ENCODE measurements at regions not wholly inside any gene's neighbourhood (a gene's known extent, or its start where the extent isn't known, plus 50 kb on each side); places are given as distances from the start of the nearest gene placed in this dataset.
"Not testable (repeated sequence)": the region's sequence is repeated elsewhere in the genome, so short reads cannot be mapped to it uniquely, and the experiment has no call there.

DNA sequence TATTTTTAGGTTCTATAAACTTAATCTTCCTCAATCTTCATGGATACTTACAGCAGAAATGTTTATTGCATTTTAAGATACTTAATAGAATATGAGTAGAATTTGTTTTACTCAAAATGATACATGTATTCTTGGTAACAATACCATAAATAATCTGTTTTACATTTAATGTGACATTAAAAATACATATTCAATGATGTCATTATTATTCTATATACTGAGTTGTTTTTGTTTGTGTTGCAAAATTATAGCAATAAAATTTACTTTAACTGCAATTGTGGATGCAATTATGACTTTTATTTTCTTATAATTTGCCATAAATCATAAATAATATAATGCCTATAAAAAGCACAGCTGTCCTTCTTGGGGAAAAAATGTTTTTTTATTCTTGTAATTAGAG, 275.9 kb upstream of the CCNG1 start:
- CTCF ChIA-PET: no interaction called here
- Mint-ChIP-seq H3K4me1 (no peaks in the 10 kb centered on the region), H3K27me3 (no peaks in the 10 kb centered on the region), H3K27ac (no peak overlapping the region), H3K9me3 (peaks cover 3 to 13% (median 12%) of the 10 kb centered on the region in 5 donors), H3K36me3 (no peaks in the 10 kb centered on the region), H3K4me3 (no peak overlapping the region)
- Histone ChIP-seq H3K36me3 (ENCODE audit: insufficient read depth, low read length) (no peaks in the 10 kb centered on the region), H3K4me3 (ENCODE audit: low read length) (no peak overlapping the region), H3K4me1 (ENCODE audit: insufficient read depth, low read length) (no peaks in the 10 kb centered on the region), H3K27me3 (ENCODE audit: insufficient read depth, low read length, poor library complexity, severe bottlenecking) (no peaks in the 10 kb centered on the region), H3K9me3 (ENCODE audit: low read length) (no peaks in the 10 kb centered on the region), H3K27ac (ENCODE audit: low read depth, low read length) (no peak overlapping the region)
- POLR2A ChIA-PET: no interaction called here
- no peak for DNase-seq

DNA sequence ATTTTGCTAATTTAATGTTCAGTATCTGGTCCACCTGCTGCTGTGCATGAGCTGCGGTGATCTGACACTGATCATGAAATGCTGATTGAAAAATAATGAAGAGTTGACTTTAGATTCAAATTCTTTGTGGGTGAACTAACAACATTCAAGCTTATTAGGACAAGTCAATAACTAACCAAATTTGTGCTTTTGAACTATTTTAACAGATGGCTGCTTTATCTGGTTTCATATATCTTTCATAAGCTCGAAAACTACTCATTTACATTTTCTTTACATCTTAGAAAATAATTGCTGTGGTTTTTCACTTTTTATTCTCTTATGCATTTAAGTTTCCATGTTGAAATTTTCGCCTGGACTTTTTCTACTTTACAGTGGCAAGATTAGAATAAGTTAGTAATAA, 274.8 kb upstream of the CCNG1 start:
- ChIA-PET POLR2A (no interaction called here), CTCF (no interaction called here)
- Histone ChIP-seq H3K4me3 (ENCODE audit: low read length) (no peak overlapping the region), H3K36me3 (ENCODE audit: insufficient read depth, low read length) (no peaks in the 10 kb centered on the region), H3K27ac (ENCODE audit: low read depth, low read length) (no peak overlapping the region), H3K27me3 (ENCODE audit: insufficient read depth, low read length, poor library complexity, severe bottlenecking) (no peaks in the 10 kb centered on the region), H3K9me3 (ENCODE audit: low read length) (no peaks in the 10 kb centered on the region), H3K4me1 (ENCODE audit: insufficient read depth, low read length) (no peaks in the 10 kb centered on the region)
- no peak overlapping the region for H3K27ac Mint-ChIP-seq
- H3K9me3 Mint-ChIP-seq: peaks cover 5 to 16% (median 6%) of the 10 kb centered on the region in 5 donors
- H3K27me3 Mint-ChIP-seq: no peaks in the 10 kb centered on the region
- no peaks in the 10 kb centered on the region for H3K36me3 Mint-ChIP-seq
- DNase-seq: no peak
- H3K4me1 Mint-ChIP-seq: no peaks in the 10 kb centered on the region
- no peak overlapping the region for H3K4me3 Mint-ChIP-seq

DNA sequence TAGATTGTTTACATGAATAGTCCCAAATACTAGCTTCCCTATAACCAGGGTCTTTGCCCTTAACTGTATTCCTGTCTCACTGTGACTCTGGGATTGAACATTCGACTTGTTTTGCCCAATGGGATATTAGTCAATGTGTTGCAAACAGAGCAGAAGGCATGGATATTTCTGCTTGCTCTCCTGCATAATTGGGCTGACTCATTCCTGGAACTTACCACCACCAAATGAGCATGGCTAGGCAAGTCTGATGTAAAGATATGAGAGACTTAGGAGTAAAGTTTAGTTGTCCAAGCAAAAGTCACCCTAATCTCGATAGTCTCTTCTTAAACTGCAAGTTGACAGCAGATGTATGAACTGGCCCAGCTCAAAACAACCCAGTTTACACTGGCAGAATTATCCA, 273.5 kb upstream of the CCNG1 start:
- Mint-ChIP-seq H3K9me3 (peaks cover 11 to 17% (median 15%) of the 10 kb centered on the region in 5 donors), H3K4me3 (no peak overlapping the region), H3K36me3 (no peaks in the 10 kb centered on the region), H3K27me3 (no peaks in the 10 kb centered on the region), H3K27ac (no peak overlapping the region), H3K4me1 (no peaks in the 10 kb centered on the region)
- Histone ChIP-seq H3K9me3 (ENCODE audit: low read length) (no peaks in the 10 kb centered on the region), H3K4me3 (ENCODE audit: low read length) (no peak overlapping the region), H3K4me1 (ENCODE audit: insufficient read depth, low read length) (no peaks in the 10 kb centered on the region), H3K27me3 (ENCODE audit: insufficient read depth, low read length, poor library complexity, severe bottlenecking) (no peaks in the 10 kb centered on the region), H3K36me3 (ENCODE audit: insufficient read depth, low read length) (no peaks in the 10 kb centered on the region), H3K27ac (ENCODE audit: low read depth, low read length) (no peak overlapping the region)
- ChIA-PET POLR2A (no interaction called here), CTCF (no interaction called here)
- no peak for DNase-seq

DNA sequence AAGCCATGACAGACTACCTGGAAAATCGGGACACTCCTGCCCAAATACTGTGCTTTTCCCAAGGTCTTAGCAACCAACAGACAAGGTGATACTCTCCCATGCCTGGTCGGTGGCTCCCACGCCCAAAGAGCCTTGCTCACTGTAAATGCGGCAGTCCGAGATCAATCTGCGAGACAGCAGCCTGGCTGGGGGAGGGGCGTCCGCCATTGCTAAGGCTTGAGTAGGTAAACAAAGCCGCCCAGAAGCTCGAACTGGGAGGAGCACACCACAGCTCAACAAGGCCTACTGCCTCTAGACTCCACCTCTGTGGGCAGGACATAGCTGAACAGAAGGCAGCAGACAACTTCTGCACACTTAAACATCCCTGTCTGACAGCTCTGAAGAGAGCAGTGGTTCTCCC, 272.1 kb upstream of the CCNG1 start:
- no peak for DNase-seq
- H3K4me3 ChIP-seq (ENCODE audit: low read length): no peak overlapping the region
- no peaks in the 10 kb centered on the region for H3K9me3 ChIP-seq (ENCODE audit: low read length)
- Mint-ChIP-seq H3K36me3 (no peaks in the 10 kb centered on the region), H3K27me3 (no peaks in the 10 kb centered on the region), H3K4me1 (no peaks in the 10 kb centered on the region), H3K9me3 (peaks cover 13 to 20% (median 17%) of the 10 kb centered on the region in 5 donors), H3K27ac (peak overlapping the region in 1 of 8 donors; percentile 33), H3K4me3 (no peak overlapping the region)
- CTCF ChIA-PET: no interaction called here
- H3K36me3 ChIP-seq (ENCODE audit: insufficient read depth, low read length): no peaks in the 10 kb centered on the region
- H3K4me1 ChIP-seq (ENCODE audit: insufficient read depth, low read length): no peaks in the 10 kb centered on the region
- no peak overlapping the region for H3K27ac ChIP-seq (ENCODE audit: low read depth, low read length)
- no peaks in the 10 kb centered on the region for H3K27me3 ChIP-seq (ENCODE audit: insufficient read depth, low read length, poor library complexity, severe bottlenecking)
- POLR2A ChIA-PET: no interaction called here

DNA sequence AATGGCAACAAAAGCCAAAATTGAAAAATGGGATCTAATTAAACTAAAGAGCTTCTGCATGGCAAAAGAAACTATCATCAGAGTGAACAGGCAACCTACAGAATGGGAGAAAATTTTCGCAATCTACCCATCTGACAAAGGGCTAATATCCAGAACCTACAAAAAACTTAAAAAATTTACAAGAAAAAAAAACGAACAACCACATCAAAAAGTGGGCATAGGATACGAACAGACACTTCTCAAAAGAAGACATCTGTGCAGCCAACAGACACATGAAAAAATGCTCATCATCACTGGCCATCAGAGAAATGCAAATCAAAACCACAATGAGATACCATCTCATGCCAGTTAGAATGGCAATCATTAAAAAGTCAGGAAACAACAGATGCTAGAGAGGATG, 267.2 kb upstream of the CCNG1 start:
- H3K27me3 ChIP-seq (ENCODE audit: insufficient read depth, low read length, poor library complexity, severe bottlenecking); POLR2A ChIA-PET: not testable (repeated sequence)

DNA sequence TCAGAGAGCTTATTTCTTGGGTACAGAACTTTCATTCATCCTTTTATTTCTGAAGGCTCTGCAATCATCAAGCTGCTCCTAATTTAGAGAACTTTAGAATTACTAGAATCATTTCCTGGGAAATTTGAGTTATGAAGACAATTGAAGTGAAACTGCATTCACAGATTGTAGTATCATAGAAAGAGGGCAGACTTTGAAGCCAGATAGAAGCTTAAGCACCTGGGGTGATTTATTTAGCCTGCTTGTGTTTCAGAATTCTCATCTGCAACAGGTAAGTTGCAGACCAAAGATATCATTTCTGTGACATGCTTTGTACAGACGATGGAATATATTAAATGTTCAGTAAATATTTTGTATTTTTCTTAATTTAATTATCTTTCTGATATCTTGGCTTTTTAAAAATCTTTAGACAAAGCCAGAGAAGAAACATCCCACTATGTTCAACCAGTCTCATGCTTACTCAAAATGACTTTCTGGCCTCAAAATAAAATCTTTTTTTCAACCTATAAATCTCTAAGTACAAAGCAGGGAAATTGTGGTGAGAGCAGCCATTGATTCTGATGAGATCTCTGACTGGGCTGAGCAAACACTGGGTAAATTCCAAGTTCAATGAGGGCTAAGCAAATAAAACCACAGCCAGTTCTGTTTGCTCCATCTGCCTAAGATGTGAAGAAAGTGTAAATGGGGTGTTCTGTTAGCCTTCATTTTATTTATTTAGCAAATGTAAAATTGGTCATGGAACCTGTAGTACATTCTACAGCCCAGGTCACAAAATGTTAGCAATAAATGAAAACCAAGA, 264.7 kb upstream of the CCNG1 start:
- H3K36me3 ChIP-seq (ENCODE audit: insufficient read depth, low read length): no peaks in the 10 kb centered on the region
- H3K9me3 Mint-ChIP-seq: peaks cover 4 to 20% (median 9%) of the 10 kb centered on the region in 5 donors
- H3K4me3 ChIP-seq (ENCODE audit: low read length): no peak overlapping the region
- H3K4me3 Mint-ChIP-seq: no peak overlapping the region
- no peaks in the 10 kb centered on the region for H3K27me3 Mint-ChIP-seq
- DNase-seq: no peak
- ChIA-PET POLR2A (no interaction called here), CTCF (no interaction called here)
- H3K27me3 ChIP-seq (ENCODE audit: insufficient read depth, low read length, poor library complexity, severe bottlenecking): no peaks in the 10 kb centered on the region
- H3K4me1 ChIP-seq (ENCODE audit: insufficient read depth, low read length): no peaks in the 10 kb centered on the region
- no peak overlapping the region for H3K27ac Mint-ChIP-seq
- H3K36me3 Mint-ChIP-seq: no peaks in the 10 kb centered on the region
- no peaks in the 10 kb centered on the region for H3K4me1 Mint-ChIP-seq
- no peak overlapping the region for H3K27ac ChIP-seq (ENCODE audit: low read depth, low read length)
- H3K9me3 ChIP-seq (ENCODE audit: low read length): no peaks in the 10 kb centered on the region

More for the DNA sequence above, 267.2 kb upstream of the CCNG1 start:
- H3K36me3 Mint-ChIP-seq; CTCF ChIA-PET; H3K36me3 ChIP-seq (ENCODE audit: insufficient read depth, low read length); H3K4me1 ChIP-seq (ENCODE audit: insufficient read depth, low read length); H3K27ac Mint-ChIP-seq; H3K4me3 ChIP-seq (ENCODE audit: low read length); H3K27me3 Mint-ChIP-seq; H3K4me1 Mint-ChIP-seq; H3K27ac ChIP-seq (ENCODE audit: low read depth, low read length); DNase-seq; H3K9me3 ChIP-seq (ENCODE audit: low read length); H3K4me3 Mint-ChIP-seq: not testable (repeated sequence)
- H3K9me3 Mint-ChIP-seq: peaks cover 12 to 21% (median 16%) of the 10 kb centered on the region in 5 donors

DNA sequence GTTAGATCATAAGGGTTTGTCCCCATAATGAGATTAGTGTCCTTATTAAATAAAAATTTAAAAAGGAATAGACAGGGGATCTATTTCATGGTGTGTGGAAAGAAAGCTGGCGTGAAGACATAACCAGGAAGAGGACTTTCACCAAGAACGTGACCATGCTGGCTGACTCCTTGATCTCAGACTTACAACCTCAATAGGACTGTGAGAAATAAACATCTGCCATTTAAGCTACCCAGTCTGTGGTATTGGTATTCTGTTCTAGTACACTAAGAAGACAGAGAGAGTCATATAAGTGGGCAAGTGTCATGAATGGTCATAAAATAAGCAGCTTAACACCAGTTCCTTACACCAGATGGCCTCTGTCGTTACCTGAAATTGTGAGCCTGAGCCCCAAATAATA, 259.4 kb upstream of the CCNG1 start:
- Mint-ChIP-seq H3K4me1 (no peaks in the 10 kb centered on the region), H3K27me3 (no peaks in the 10 kb centered on the region), H3K27ac (no peak overlapping the region), H3K9me3 (peaks cover 2 to 18% (median 3%) of the 10 kb centered on the region in 5 donors), H3K4me3 (no peak overlapping the region), H3K36me3 (no peaks in the 10 kb centered on the region)
- H3K36me3 ChIP-seq (ENCODE audit: insufficient read depth, low read length): no peaks in the 10 kb centered on the region
- no peaks in the 10 kb centered on the region for H3K9me3 ChIP-seq (ENCODE audit: low read length)
- H3K4me3 ChIP-seq (ENCODE audit: low read length): no peak overlapping the region
- POLR2A ChIA-PET: no interaction called here
- no peaks in the 10 kb centered on the region for H3K4me1 ChIP-seq (ENCODE audit: insufficient read depth, low read length)
- H3K27me3 ChIP-seq (ENCODE audit: insufficient read depth, low read length, poor library complexity, severe bottlenecking): no peaks in the 10 kb centered on the region
- CTCF ChIA-PET: no interaction called here
- DNase-seq: no peak
- H3K27ac ChIP-seq (ENCODE audit: low read depth, low read length): no peak overlapping the region

DNA sequence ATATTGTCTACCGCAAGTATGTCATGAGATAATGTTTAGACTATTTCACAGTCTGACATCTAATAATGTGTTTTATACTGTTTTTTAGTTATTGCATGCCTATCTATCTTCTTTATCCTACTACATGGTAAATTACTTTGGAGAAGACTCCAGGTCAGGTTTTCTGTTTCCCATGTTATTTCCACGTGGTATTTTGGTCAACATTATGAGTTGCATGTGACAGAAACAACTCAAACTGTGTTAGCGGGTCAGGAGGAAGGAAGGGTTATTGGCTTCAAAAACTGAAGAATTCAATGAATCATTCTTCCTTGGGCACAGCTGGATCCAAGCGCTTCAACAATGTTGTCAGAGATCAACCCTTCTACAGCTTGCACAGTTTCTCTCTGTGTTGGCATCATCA, 252.1 kb upstream of the CCNG1 start:
- Histone ChIP-seq H3K4me3 (ENCODE audit: low read length) (no peak overlapping the region), H3K36me3 (ENCODE audit: insufficient read depth, low read length) (no peaks in the 10 kb centered on the region), H3K9me3 (ENCODE audit: low read length) (no peaks in the 10 kb centered on the region), H3K4me1 (ENCODE audit: insufficient read depth, low read length) (no peaks in the 10 kb centered on the region), H3K27me3 (ENCODE audit: insufficient read depth, low read length, poor library complexity, severe bottlenecking) (no peaks in the 10 kb centered on the region), H3K27ac (ENCODE audit: low read depth, low read length) (no peak overlapping the region)
- Mint-ChIP-seq H3K27me3 (no peaks in the 10 kb centered on the region), H3K27ac (no peak overlapping the region), H3K4me3 (no peak overlapping the region), H3K36me3 (no peaks in the 10 kb centered on the region), H3K9me3 (peaks cover 3 to 10% (median 5%) of the 10 kb centered on the region in 5 donors), H3K4me1 (no peaks in the 10 kb centered on the region)
- no peak for DNase-seq
- POLR2A ChIA-PET: no interaction called here
- CTCF ChIA-PET: no interaction called here

Measured in CD8-positive, alpha-beta memory T cell (primary cell).